Mesenchymal stem cell (in vitro differentiated cells and primary cell): ENCODE measurements at regions not wholly inside any gene's neighbourhood (a gene's known extent, or its start where the extent isn't known, plus 50 kb on each side); places are given as distances from the start of the nearest gene placed in this dataset.

Experiments
- DNase-seq: peaks from one replicate; pipeline ENCODE4 v3.0.0-alpha.2; 2013
- H2AFZ ChIP-seq: one replicate; pipeline ENCODE4 v1.6.1; 2013; ENCODE audit warnings: low read depth, mild to moderate bottlenecking, control low read depth, inconsistent platforms, low read length, moderate library complexity
- H2AK5ac ChIP-seq: 2 replicates; pipeline ENCODE4 v1.6.1; 2013; ENCODE audit warnings: low read length, moderate library complexity, mild to moderate bottlenecking, inconsistent platforms; ENCODE audit not compliant: severe bottlenecking
- H2BK120ac ChIP-seq: one replicate; pipeline ENCODE4 v1.6.1; 2013; ENCODE audit warnings: low read depth, mild to moderate bottlenecking, inconsistent platforms, low read length, moderate library complexity
- H2BK12ac ChIP-seq, 2 experiments: one replicate each; pipeline ENCODE4 v1.6.1; 2013; ENCODE audit warnings: inconsistent platforms in 2 of 2, low read length in 2 of 2, mild to moderate bottlenecking in 2 of 2, moderate library complexity in 2 of 2, control low read depth in 1 of 2
- H2BK15ac ChIP-seq: one replicate; pipeline ENCODE4 v1.6.1; 2013; ENCODE audit warnings: mild to moderate bottlenecking, low read depth, inconsistent platforms; ENCODE audit not compliant: poor library complexity, severe bottlenecking
- H2BK5ac ChIP-seq: 2 replicates; pipeline ENCODE4 v1.6.1; 2013; ENCODE audit warnings: low read depth, mild to moderate bottlenecking, low read length, control low read depth, inconsistent platforms; ENCODE audit not compliant: poor library complexity, severe bottlenecking
- H3K14ac ChIP-seq, 2 experiments: one replicate each; pipeline ENCODE4 v1.6.1; 2013; ENCODE audit warnings: inconsistent platforms in 2 of 2, low read length in 2 of 2, control low read depth in 1 of 2, mild to moderate bottlenecking in 1 of 2, moderate library complexity in 1 of 2
- H3K18ac ChIP-seq, 2 experiments: one replicate each; pipeline ENCODE4 v1.6.1; 2013; ENCODE audit warnings: inconsistent platforms in 2 of 2, low read length in 2 of 2, control low read depth in 1 of 2, low read depth in 1 of 2, mild to moderate bottlenecking in 1 of 2
- H3K23ac ChIP-seq, 2 experiments: one replicate each; pipeline ENCODE4 v1.6.1; 2013; ENCODE audit warnings: inconsistent platforms in 2 of 2, low read length in 2 of 2, mild to moderate bottlenecking in 2 of 2, moderate library complexity in 2 of 2, control low read depth in 1 of 2
- H3K27ac ChIP-seq: 2 replicates; pipeline ENCODE4 v1.5.1; 2013; ENCODE audit warnings: mild to moderate bottlenecking, moderate library complexity, low read length, control low read depth, inconsistent platforms; ENCODE audit not compliant: poor library complexity, severe bottlenecking
- H3K27me3 ChIP-seq, 2 experiments: 2 replicates each; pipeline versions ENCODE4 v1.6.1 to v1.7.0; 2013; ENCODE audit warnings: low read length in 2 of 2, mild to moderate bottlenecking in 2 of 2, moderate library complexity in 2 of 2, control low read depth in 1 of 2, inconsistent platforms in 1 of 2; ENCODE audit not compliant: control insufficient read depth in 1 of 2, insufficient read depth in 1 of 2
- H3K36me3 ChIP-seq, 2 experiments: 2 replicates each; pipeline versions ENCODE4 v1.6.1 to v1.7.0; 2013; ENCODE audit warnings: low read length in 2 of 2, control low read depth in 1 of 2, inconsistent platforms in 1 of 2, low read depth in 1 of 2, mild to moderate bottlenecking in 1 of 2; ENCODE audit not compliant: insufficient read depth in 2 of 2, control insufficient read depth in 1 of 2
- H3K4ac ChIP-seq, 2 experiments: one replicate each; pipeline ENCODE4 v1.6.1; 2013; ENCODE audit warnings: inconsistent platforms in 2 of 2, low read length in 2 of 2, mild to moderate bottlenecking in 2 of 2, moderate library complexity in 2 of 2, control low read depth in 1 of 2, low read depth in 1 of 2
- H3K4me1 ChIP-seq: 2 replicates; pipeline ENCODE4 v1.6.1; 2013; ENCODE audit warnings: low read depth, low read length, control low read depth; ENCODE audit not compliant: control insufficient read depth, insufficient read depth
- H3K4me2 ChIP-seq: 2 replicates; pipeline ENCODE4 v1.6.1; 2013; ENCODE audit warnings: low read length, mild to moderate bottlenecking, inconsistent platforms; ENCODE audit not compliant: poor library complexity, severe bottlenecking
- H3K4me3 ChIP-seq, 2 experiments: 2 replicates each; pipeline versions ENCODE4 v1.5.1 to v1.7.0; 2013; ENCODE audit warnings: low read length in 2 of 2, mild to moderate bottlenecking in 2 of 2, control low read depth in 1 of 2, low read depth in 1 of 2; ENCODE audit not compliant: insufficient read depth in 1 of 2
- H3K79me1 ChIP-seq: replicated peaks from 2 replicates; pipeline ENCODE4 v1.6.1; 2013; ENCODE audit warnings: mild to moderate bottlenecking, control low read depth, low read length, inconsistent platforms; ENCODE audit not compliant: poor library complexity, severe bottlenecking
- H3K9ac ChIP-seq: 2 replicates; pipeline ENCODE4 v1.7.0; 2013; ENCODE audit warnings: mild to moderate bottlenecking, low read length, moderate library complexity
- H3K9me3 ChIP-seq: 2 replicates; pipeline ENCODE4 v1.7.0; 2013; ENCODE audit warnings: mild to moderate bottlenecking, low read length; ENCODE audit not compliant: control insufficient read depth
- H4K8ac ChIP-seq: one replicate; pipeline ENCODE4 v1.6.1; 2013; ENCODE audit warnings: inconsistent platforms, mild to moderate bottlenecking, low read length, moderate library complexity
- H4K91ac ChIP-seq: one replicate; pipeline ENCODE4 v1.6.1; 2013; ENCODE audit warnings: mild to moderate bottlenecking, low read length, inconsistent platforms
- WGBS: methylation state at CpG from one replicate; pipeline ENCODE4 v1.1.7; 2013; ENCODE audit warnings: mixed read lengths; 5-methylcytosine and 5-hydroxymethylcytosine counted together

- no peak for DNase-seq
- H3K14ac ChIP-seq: peak overlapping the region in 1 of 2 experiments; percentile 65
- no peak overlapping the region for H2BK12ac ChIP-seq
- no peaks in the 10 kb centered on the region for H3K4me1 ChIP-seq
- no peak overlapping the region for H3K4me2 ChIP-seq
- no peak overlapping the region for H2BK5ac ChIP-seq
- H2BK120ac ChIP-seq: no peak overlapping the region
- no peaks in the 10 kb centered on the region for H3K79me1 ChIP-seq
- H3K36me3 ChIP-seq: no peaks in the 10 kb centered on the region
- no peaks in the 10 kb centered on the region for H3K27me3 ChIP-seq
- H3K18ac ChIP-seq: no peak overlapping the region
- no peak overlapping the region for H3K23ac ChIP-seq
- no peak overlapping the region for H3K9ac ChIP-seq
- no peak overlapping the region for H4K8ac ChIP-seq
- no peak overlapping the region for H2AK5ac ChIP-seq
- H3K4me3 ChIP-seq: no peak overlapping the region
- no peak overlapping the region for H3K4ac ChIP-seq
- H4K91ac ChIP-seq: no peak overlapping the region
- no peaks in the 10 kb centered on the region for H3K9me3 ChIP-seq
- H3K27ac ChIP-seq: no peak overlapping the region
- WGBS: 80% methylated on average over 2 of the region's 2 CpGs
- no peak overlapping the region for H2BK15ac ChIP-seq
- no peak overlapping the region for H2AFZ ChIP-seq
Observed at GRCh38 chr4:89403826-89404225, 96.2 kb upstream of the GPRIN3 start.

GRCh38 chr4:89400287-89401035 is 92.9 kb upstream of the GPRIN3 start:
- no peak overlapping the region for H2AFZ ChIP-seq
- H4K8ac ChIP-seq: no peak overlapping the region
- H3K27me3 ChIP-seq: no peaks in the 10 kb centered on the region
- H3K23ac ChIP-seq: no peak overlapping the region
- H2AK5ac ChIP-seq: no peak overlapping the region
- H3K4ac ChIP-seq: no peak overlapping the region
- peak overlapping the region in 1 of 2 experiments; percentile 70 for H3K18ac ChIP-seq
- H2BK15ac ChIP-seq: no peak overlapping the region
- no peaks in the 10 kb centered on the region for H3K79me1 ChIP-seq
- no peak overlapping the region for H2BK12ac ChIP-seq
- H4K91ac ChIP-seq: no peak overlapping the region
- H3K4me2 ChIP-seq: no peak overlapping the region
- no peak for DNase-seq
- H3K14ac ChIP-seq: no peak overlapping the region
- no peaks in the 10 kb centered on the region for H3K4me1 ChIP-seq
- H3K9me3 ChIP-seq: no peaks in the 10 kb centered on the region
- H2BK120ac ChIP-seq: no peak overlapping the region
- H3K9ac ChIP-seq: no peak overlapping the region
- H2BK5ac ChIP-seq: no peak overlapping the region
- H3K36me3 ChIP-seq: no peaks in the 10 kb centered on the region
- WGBS: 98% methylated on average over 5 of the region's 7 CpGs
- no peak overlapping the region for H3K4me3 ChIP-seq
- H3K27ac ChIP-seq: no peak overlapping the region

GRCh38 chr4:89398644-89399043 is 91.0 kb upstream of the GPRIN3 start:
- Histone ChIP-seq H3K9ac (no peak overlapping the region), H3K18ac (no peak overlapping the region), H3K4me2 (no peak overlapping the region)

GRCh38 chr4:89398146-89398545 is 90.5 kb upstream of the GPRIN3 start:
- Histone ChIP-seq H3K79me1 (no peaks in the 10 kb centered on the region), H3K4me1 (no peaks in the 10 kb centered on the region), H4K8ac (no peak overlapping the region), H3K18ac (no peak overlapping the region), H2BK12ac (no peak overlapping the region), H2BK15ac (no peak overlapping the region), H3K36me3 (no peaks in the 10 kb centered on the region), H4K91ac (no peak overlapping the region), H3K4ac (no peak overlapping the region), H2AK5ac (no peak overlapping the region), H3K4me3 (no peak overlapping the region), H3K27me3 (no peaks in the 10 kb centered on the region), H2AFZ (no peak overlapping the region), H3K14ac (no peak overlapping the region), H2BK5ac (no peak overlapping the region), H3K27ac (no peak overlapping the region), H3K23ac (no peak overlapping the region), H2BK120ac (no peak overlapping the region), H3K9ac (no peak overlapping the region), H3K9me3 (no peaks in the 10 kb centered on the region), H3K4me2 (no peak overlapping the region)
- 84% methylated on average over 3 of the region's 4 CpGs for WGBS
- no peak for DNase-seq

More at GRCh38 chr4:89398644-89399043, 91.0 kb upstream of the GPRIN3 start:
- Histone ChIP-seq H3K79me1 (no peaks in the 10 kb centered on the region), H4K8ac (no peak overlapping the region), H2BK12ac (no peak overlapping the region), H3K9me3 (no peaks in the 10 kb centered on the region), H3K4ac (no peak overlapping the region), H3K4me1 (no peaks in the 10 kb centered on the region), H3K27me3 (no peaks in the 10 kb centered on the region), H2BK5ac (no peak overlapping the region), H3K27ac (no peak overlapping the region), H3K36me3 (no peaks in the 10 kb centered on the region), H3K23ac (no peak overlapping the region), H2BK15ac (no peak overlapping the region), H3K4me3 (no peak overlapping the region), H3K14ac (no peak overlapping the region), H4K91ac (no peak overlapping the region), H2BK120ac (no peak overlapping the region), H2AFZ (no peak overlapping the region), H2AK5ac (no peak overlapping the region)
- no peak for DNase-seq
